ENCODE measurements at regions not wholly inside any gene's neighbourhood (a gene's known extent, or its start where the extent isn't known, plus 50 kb on each side); places are given as distances from the start of the nearest gene placed in this dataset.

- intact Hi-C loops (cut with DNase I), result no loop called here
- no peak for DNase-seq (ENCODE audit: low spot score)
Observed at GRCh38 chr22:48287031-48287430, 1524.6 kb downstream of the TBC1D22A start.

GRCh38 chr22:48284671-48285070, 1522.2 kb downstream of the TBC1D22A start:
- intact Hi-C loops (cut with DNase I), result no loop called here
- no peak for DNase-seq (ENCODE audit: low spot score)

GRCh38 chr22:48282804-48283203, 1520.4 kb downstream of the TBC1D22A start:
- DNase-seq (ENCODE audit: low spot score), result no peak
- intact Hi-C loops (cut with DNase I), result no loop called here

- no peak for DNase-seq (ENCODE audit: low spot score)
- intact Hi-C loops (cut with DNase I), result no loop called here
Observed at GRCh38 chr22:48279461-48279756, 1517.0 kb downstream of the TBC1D22A start.

GRCh38 chr22:48278620-48279460, 1516.4 kb downstream of the TBC1D22A start:
- intact Hi-C loops (cut with DNase I), result no loop called here

GRCh38 chr22:48277868-48278581, 1515.6 kb downstream of the TBC1D22A start:
- DNase-seq (ENCODE audit: low spot score), result no peak
- intact Hi-C loops (cut with DNase I), result no loop called here

More at GRCh38 chr22:48278620-48279460, 1516.4 kb downstream of the TBC1D22A start:
- no peak for DNase-seq (ENCODE audit: low spot score)

GRCh38 chr22:48276994-48277867, 1514.8 kb downstream of the TBC1D22A start:
- no peak for DNase-seq (ENCODE audit: low spot score)
- intact Hi-C loops (cut with DNase I), result no loop called here

GRCh38 chr22:48275412-48275811, 1513.0 kb downstream of the TBC1D22A start:
- intact Hi-C loops (cut with DNase I), result no loop called here
- no peak for DNase-seq (ENCODE audit: low spot score)

GRCh38 chr22:48270731-48271130, 1508.3 kb downstream of the TBC1D22A start:
- DNase-seq (ENCODE audit: low spot score), result no peak
- intact Hi-C loops (cut with DNase I), result no loop called here

GRCh38 chr22:48268771-48269552, 1506.5 kb downstream of the TBC1D22A start:
- no peak for DNase-seq (ENCODE audit: low spot score)
- intact Hi-C loops (cut with DNase I), result no loop called here

- intact Hi-C loops (cut with DNase I), result no loop called here
- DNase-seq (ENCODE audit: low spot score), result no peak
Observed at GRCh38 chr22:48268293-48268692, 1505.8 kb downstream of the TBC1D22A start.

GRCh38 chr22:48267681-48268080, 1505.2 kb downstream of the TBC1D22A start:
- DNase-seq (ENCODE audit: low spot score), result no peak
- intact Hi-C loops (cut with DNase I), result no loop called here

GRCh38 chr22:48265000-48265625, 1502.7 kb downstream of the TBC1D22A start:
- intact Hi-C loops (cut with DNase I), result no loop called here
- no peak for DNase-seq (ENCODE audit: low spot score)

- DNase-seq (ENCODE audit: low spot score), result no peak
- intact Hi-C loops (cut with DNase I), result no loop called here
Observed at GRCh38 chr22:48264586-48264985, 1502.1 kb downstream of the TBC1D22A start.

GRCh38 chr22:48263791-48264351, 1501.4 kb downstream of the TBC1D22A start:
- DNase-seq (ENCODE audit: low spot score), result no peak
- intact Hi-C loops (cut with DNase I), result no loop called here

- intact Hi-C loops (cut with DNase I), result no loop called here
- DNase-seq (ENCODE audit: low spot score), result no peak
Observed at GRCh38 chr22:48263431-48263765, 1500.9 kb downstream of the TBC1D22A start.

GRCh38 chr22:48262596-48263430, 1500.4 kb downstream of the TBC1D22A start:
- intact Hi-C loops (cut with DNase I), result no loop called here
- DNase-seq (ENCODE audit: low spot score), result no peak

GRCh38 chr22:48261706-48262105, 1499.3 kb downstream of the TBC1D22A start:
- DNase-seq (ENCODE audit: low spot score), result no peak
- intact Hi-C loops (cut with DNase I), result no loop called here
